Esophagus squamous epithelium (tissue), 5 donors: ENCODE measurements at regions not wholly inside any gene's neighbourhood (a gene's known extent, or its start where the extent isn't known, plus 50 kb on each side); places are given as distances from the start of the nearest gene placed in this dataset.

Experiments used
- DNase-seq: peaks from one replicate; lab custom pipeline; 2025; lab: John Stamatoyannopoulos, UW
- H3K27ac ChIP-seq, 4 donors: fragments of 200-600 bp; sonication (generic); one replicate each; pipeline ENCODE4 v1.5.1; 2016 to 2019; ENCODE audit warnings: mild to moderate bottlenecking in 1 of 4
- H3K27me3 ChIP-seq, 4 donors: fragments of 200-600 bp; sonication (generic); 1 replicate in 3 of 4; 2 replicates in 1 of 4; pipeline versions ENCODE4 v1.5.1 to v1.6.0; 2017 to 2021; ENCODE audit warnings: antibody characterized with exemption in 1 of 4
- H3K36me3 ChIP-seq, 3 donors: fragments of 200-600 bp; sonication (generic); one replicate each; pipeline ENCODE4 v1.5.1; 2016 to 2019
- H3K4me1 ChIP-seq, 3 donors: fragments of 200-600 bp; sonication (generic); one replicate each; pipeline ENCODE4 v1.5.1; 2017 to 2019
- H3K4me3 ChIP-seq, 4 donors: fragments of 200-600 bp; sonication (generic); 1 replicate in 3 of 4; 2 replicates in 1 of 4; pipeline ENCODE4 v1.5.1; 2016 to 2019; ENCODE audit warnings: mild to moderate bottlenecking in 2 of 4, moderate library complexity in 1 of 4
- H3K9me3 ChIP-seq, 3 donors: fragments of 200-600 bp; sonication (generic); one replicate each; pipeline ENCODE4 v1.5.1; 2016 to 2019
- CTCF ChIP-seq, 6 experiments: fragments of 450-650 bp in 4 of 6; fragments of 200-600 bp in 2 of 6; sonication (generic) in 2 of 6; IDR thresholded peaks; one replicate each; pipeline ENCODE4 v1.5.1; 2016 to 2019; ENCODE audit warnings: antibody characterized with exemption in 6 of 6, mild to moderate bottlenecking in 4 of 6, moderate library complexity in 4 of 6
- POLR2A ChIP-seq, 4 donors: fragments of 450-650 bp; IDR thresholded peaks; one replicate each; pipeline ENCODE4 v1.6.1; 2017; ENCODE audit warnings: antibody characterized with exemption in 4 of 4, mild to moderate bottlenecking in 4 of 4, moderate library complexity in 3 of 4
- WGBS, 2 donors: methylation state at CpG; one replicate each; pipeline ENCODE4 v1.1.5; 2018; 5-methylcytosine and 5-hydroxymethylcytosine counted together
- intact Hi-C: fragments of 100-400 bp; cut with DNase I; formaldehyde crosslinking; loops from one replicate; pipeline ENCODE4 v1.15.0; 2022
- donor health status: DM: yes; HTN: yes; CAD: no.

- TF ChIP-seq CTCF (IDR thresholded peaks at IDR 0.05) (no peak), POLR2A (IDR thresholded peaks at IDR 0.05) (no peak)
- Histone ChIP-seq H3K4me1 (no peaks in the 10 kb centered on the region), H3K27me3 (peaks cover 0 to 50% (median 0%) of the 10 kb centered on the region in 4 donors), H3K4me3 (no peak overlapping the region), H3K36me3 (no peaks in the 10 kb centered on the region), H3K9me3 (no peaks in the 10 kb centered on the region), H3K27ac (no peak overlapping the region)
- 76 to 97% methylated on average over 3 of the region's 5 CpGs for WGBS, 2 donors
- DNase-seq: no peak
- intact Hi-C loops: no loop called here
Observed at GRCh38 chr20:51175724-51176123, 152.8 kb upstream of the KCNG1 start.

GRCh38 chr20:51175156-51175555, 152.2 kb upstream of the KCNG1 start:
- H3K27me3 ChIP-seq: peaks cover 0 to 45% (median 0%) of the 10 kb centered on the region in 4 donors
- no peak for DNase-seq
- intact Hi-C loops: no loop called here
- 76 to 98% methylated on average over 7 to 10 of the region's 10 CpGs for WGBS, 2 donors
- H3K9me3 ChIP-seq: no peaks in the 10 kb centered on the region
- H3K4me3 ChIP-seq: no peak overlapping the region
- no peaks in the 10 kb centered on the region for H3K4me1 ChIP-seq
- H3K27ac ChIP-seq: no peak overlapping the region
- TF ChIP-seq CTCF (IDR thresholded peaks at IDR 0.05): no peak
- no peak for TF ChIP-seq POLR2A (IDR thresholded peaks at IDR 0.05)
- no peaks in the 10 kb centered on the region for H3K36me3 ChIP-seq

- H3K27me3 ChIP-seq: peaks cover 0 to 43% (median 0%) of the 10 kb centered on the region in 4 donors
- no peak overlapping the region for H3K27ac ChIP-seq
- H3K4me1 ChIP-seq: no peaks in the 10 kb centered on the region
- no peak for DNase-seq
- no peaks in the 10 kb centered on the region for H3K36me3 ChIP-seq
- TF ChIP-seq CTCF (IDR thresholded peaks at IDR 0.05) (peak in 1 of 6 experiments; percentile 10), POLR2A (IDR thresholded peaks at IDR 0.05) (no peak)
- WGBS, 2 donors: 76 to 83% methylated on average over 2 of the region's 2 CpGs
- H3K9me3 ChIP-seq: no peaks in the 10 kb centered on the region
- intact Hi-C loops: no loop called here
- no peak overlapping the region for H3K4me3 ChIP-seq
Observed at GRCh38 chr20:51174536-51174935, 151.6 kb upstream of the KCNG1 start.

GRCh38 chr20:51172558-51173428, 149.9 kb upstream of the KCNG1 start:
- Histone ChIP-seq H3K27me3 (peaks cover 0 to 40% (median 0%) of the 10 kb centered on the region in 4 donors), H3K27ac (no peak overlapping the region), H3K9me3 (no peaks in the 10 kb centered on the region), H3K4me1 (no peaks in the 10 kb centered on the region), H3K36me3 (no peaks in the 10 kb centered on the region), H3K4me3 (no peak overlapping the region)
- TF ChIP-seq CTCF (IDR thresholded peaks at IDR 0.05): no peak
- DNase-seq: no peak
- intact Hi-C loops: no loop called here
- 72 to 86% methylated on average over 5 to 6 of the region's 6 CpGs for WGBS, 2 donors

GRCh38 chr20:51171141-51171540, 148.2 kb upstream of the KCNG1 start:
- no peak overlapping the region for H3K4me3 ChIP-seq
- intact Hi-C loops: no loop called here
- H3K4me1 ChIP-seq: no peaks in the 10 kb centered on the region
- TF ChIP-seq CTCF (IDR thresholded peaks at IDR 0.05): no peak
- TF ChIP-seq POLR2A (IDR thresholded peaks at IDR 0.05): no peak
- H3K9me3 ChIP-seq: no peaks in the 10 kb centered on the region
- H3K27me3 ChIP-seq: peaks cover 0 to 32% (median 0%) of the 10 kb centered on the region in 4 donors
- no peak for DNase-seq
- H3K36me3 ChIP-seq: no peaks in the 10 kb centered on the region
- no peak overlapping the region for H3K27ac ChIP-seq
- WGBS, 2 donors: 52 to 54% methylated on average over 2 of the region's 2 CpGs
